K562 (cell line): ENCODE measurements at regions not wholly inside any gene's neighbourhood (a gene's known extent, or its start where the extent isn't known, plus 50 kb on each side); places are given as distances from the start of the nearest gene placed in this dataset.

ENCODE experiments used
- CBX1 ChIP-seq: sonication (generic); IDR thresholded peaks from 2 replicates; pipeline ENCODE4 v1.6.1; 2016; ENCODE audit warnings: antibody characterized with exemption, low read depth, mild to moderate bottlenecking
- CCAR2 ChIP-seq: fragments of 200-400 bp; formaldehyde crosslinking; IDR thresholded peaks from 2 replicates; pipeline ENCODE4 v1.6.1; 2017; ENCODE audit warnings: mild to moderate bottlenecking, low read depth, low read length
- PCBP1 ChIP-seq: fragments of 200-400 bp; formaldehyde crosslinking; IDR thresholded peaks from 2 replicates; pipeline ENCODE4 v1.6.1; 2018; ENCODE audit warnings: mild to moderate bottlenecking, low read depth, low read length; ENCODE audit not compliant: poor library complexity, severe bottlenecking
- POLR2A ChIP-seq: fragments of 450-650 bp; conservative IDR thresholded peaks from 2 replicates; pipeline ENCODE4 v1.6.1; 2016
- POLR2AphosphoS5 ChIP-seq: IDR thresholded peaks from 2 replicates; pipeline ENCODE4 v1.6.1; 2011; ENCODE audit warnings: mild to moderate bottlenecking, low read depth, low read length, moderate library complexity; ENCODE audit not compliant: control insufficient read depth, insufficient read depth
- RAD21 ChIP-seq, 2 experiments: fragments of 250-450 bp in 1 of 2; fragments of 450-650 bp in 1 of 2; sonication (Bioruptor Pico) in 1 of 2; formaldehyde crosslinking in 1 of 2; IDR thresholded peaks in 1 of 2; conservative IDR thresholded peaks in 1 of 2; 2 replicates each; pipeline versions ENCODE4 v1.4.0 to v1.8.0; 2020 to 2022; ENCODE audit warnings: mild to moderate bottlenecking in 2 of 2, moderate library complexity in 1 of 2
- TF ChIP-seq, protein P1 (sequence below), 3 experiments: IDR thresholded peaks in 2 of 3; conservative IDR thresholded peaks in 1 of 3; 2 replicates each; pipeline ENCODE4 v1.5.1; 2011 to 2012; ENCODE audit warnings: low read length in 3 of 3, mild to moderate bottlenecking in 3 of 3, control low read depth in 2 of 3, improper control_type of control experiment in 1 of 3, inconsistent platforms in 1 of 3, low read depth in 1 of 3, mixed read lengths in 1 of 3, moderate library complexity in 1 of 3; ENCODE audit not compliant: insufficient read depth in 2 of 3

DNA sequence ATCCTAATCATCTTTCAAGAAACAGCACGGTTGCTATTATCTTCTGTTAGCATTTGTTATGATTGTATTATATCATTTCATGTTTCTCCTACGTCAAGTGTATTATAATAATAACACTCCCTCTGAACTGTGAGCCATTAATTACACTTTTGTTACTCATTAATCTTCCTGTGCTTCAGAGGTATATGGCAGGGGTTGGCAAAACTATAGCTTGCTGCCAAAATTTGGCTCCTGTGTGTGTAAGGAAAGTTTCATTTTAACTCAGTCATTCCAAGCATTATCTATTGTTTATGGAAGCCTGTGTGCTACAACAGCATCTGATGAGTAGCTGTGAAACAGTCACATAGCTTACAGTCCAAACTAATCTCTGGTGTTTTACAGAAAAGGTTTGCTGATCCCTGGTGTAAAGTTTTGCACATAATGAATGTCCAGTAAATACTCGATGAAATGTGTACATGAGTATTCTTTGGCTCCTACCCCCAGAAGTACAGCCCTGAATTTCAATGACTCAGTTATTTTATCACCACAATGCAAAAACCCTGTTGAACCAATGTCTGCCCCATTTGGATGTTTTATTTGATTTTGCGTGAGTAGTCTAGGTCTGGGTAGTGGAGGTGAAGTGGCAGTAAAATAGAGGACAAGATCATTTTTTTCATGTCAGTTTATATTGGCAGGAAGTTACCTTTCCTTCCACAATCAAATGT, 648.2 kb downstream of the MAT2B start:
- no peak for TF ChIP-seq PCBP1
- TF ChIP-seq CCAR2, result no peak
- TF ChIP-seq RAD21 (CRISPR knock-in tag; conservative IDR thresholded peaks at IDR 0.05 in 1 of 2, IDR thresholded peaks at IDR 0.05 in 1 of 2), result no peak
- no peak for TF ChIP-seq CBX1
- TF ChIP-seq, protein P1, sequence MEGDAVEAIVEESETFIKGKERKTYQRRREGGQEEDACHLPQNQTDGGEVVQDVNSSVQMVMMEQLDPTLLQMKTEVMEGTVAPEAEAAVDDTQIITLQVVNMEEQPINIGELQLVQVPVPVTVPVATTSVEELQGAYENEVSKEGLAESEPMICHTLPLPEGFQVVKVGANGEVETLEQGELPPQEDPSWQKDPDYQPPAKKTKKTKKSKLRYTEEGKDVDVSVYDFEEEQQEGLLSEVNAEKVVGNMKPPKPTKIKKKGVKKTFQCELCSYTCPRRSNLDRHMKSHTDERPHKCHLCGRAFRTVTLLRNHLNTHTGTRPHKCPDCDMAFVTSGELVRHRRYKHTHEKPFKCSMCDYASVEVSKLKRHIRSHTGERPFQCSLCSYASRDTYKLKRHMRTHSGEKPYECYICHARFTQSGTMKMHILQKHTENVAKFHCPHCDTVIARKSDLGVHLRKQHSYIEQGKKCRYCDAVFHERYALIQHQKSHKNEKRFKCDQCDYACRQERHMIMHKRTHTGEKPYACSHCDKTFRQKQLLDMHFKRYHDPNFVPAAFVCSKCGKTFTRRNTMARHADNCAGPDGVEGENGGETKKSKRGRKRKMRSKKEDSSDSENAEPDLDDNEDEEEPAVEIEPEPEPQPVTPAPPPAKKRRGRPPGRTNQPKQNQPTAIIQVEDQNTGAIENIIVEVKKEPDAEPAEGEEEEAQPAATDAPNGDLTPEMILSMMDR (IDR thresholded peaks at IDR 0.05 in 2 of 3, conservative IDR thresholded peaks at IDR 0.05 in 1 of 3; ENCODE audit: insufficient read depth in 2 of 3, low read depth in 1 of 3, low read length in 3 of 3), result no peak
- no peak for TF ChIP-seq POLR2AphosphoS5
- TF ChIP-seq POLR2A, result no peak
